ENCODE measurements at regions not wholly inside any gene's neighbourhood (a gene's known extent, or its start where the extent isn't known, plus 50 kb on each side); places are given as distances from the start of the nearest gene placed in this dataset.

DNA sequence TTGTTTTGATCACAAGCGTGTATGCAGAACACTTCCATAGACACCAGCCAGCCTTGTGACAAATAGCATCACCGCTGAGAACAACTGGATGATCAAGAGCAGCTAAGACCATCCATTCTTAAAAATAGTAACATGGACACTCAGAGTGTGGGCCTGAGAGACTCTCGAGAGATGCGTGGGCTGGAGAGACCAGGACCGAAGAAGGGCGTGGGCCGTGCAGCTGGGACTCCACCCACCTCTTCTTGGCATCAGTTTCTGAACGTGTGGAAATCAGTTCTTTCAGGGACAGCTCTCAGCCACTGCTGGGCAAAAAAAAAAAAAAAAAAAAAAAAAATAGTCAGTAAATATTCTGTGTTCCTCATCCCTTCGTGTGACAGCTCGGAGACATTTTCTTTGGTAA, 314.5 kb upstream of the CDH4 start:
- Mint-ChIP-seq H3K4me1 (no peaks in the 10 kb centered on the region), H3K27me3 (ENCODE audit: low read depth in 3 of 3) (no peaks in the 10 kb centered on the region), H3K36me3 (no peaks in the 10 kb centered on the region), H3K4me3 (no peak overlapping the region), H3K27ac (no peak overlapping the region), H3K9me3 (no peaks in the 10 kb centered on the region)
- DNase-seq = no peak

DNA sequence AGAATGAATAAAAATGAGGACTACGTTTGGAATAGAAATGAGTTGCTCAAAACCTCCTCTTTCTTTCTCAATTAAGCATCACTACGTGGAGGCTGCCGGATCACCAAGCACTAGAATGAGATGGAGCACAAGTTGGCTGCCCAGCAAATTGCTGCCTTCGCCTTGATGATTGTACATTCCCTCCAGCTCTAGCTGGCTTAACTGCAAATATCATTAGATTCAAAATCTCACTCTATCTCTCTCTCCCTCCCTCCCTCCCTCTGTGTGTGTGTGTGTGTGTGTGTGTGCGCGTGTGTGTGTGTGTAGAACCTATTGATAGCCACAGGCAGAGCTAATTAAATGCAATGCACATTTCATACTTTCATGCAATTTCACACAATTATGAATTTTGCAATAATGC, 310.7 kb upstream of the CDH4 start:
- H3K4me1 Mint-ChIP-seq = no peaks in the 10 kb centered on the region
- no peaks in the 10 kb centered on the region for H3K9me3 Mint-ChIP-seq
- H3K27ac Mint-ChIP-seq = no peak overlapping the region
- H3K27me3 Mint-ChIP-seq (ENCODE audit: low read depth in 3 of 3) = peaks cover 0 to 5% (median 3%) of the 10 kb centered on the region in 3 donors
- no peak for DNase-seq
- no peaks in the 10 kb centered on the region for H3K36me3 Mint-ChIP-seq
- no peak overlapping the region for H3K4me3 Mint-ChIP-seq

DNA sequence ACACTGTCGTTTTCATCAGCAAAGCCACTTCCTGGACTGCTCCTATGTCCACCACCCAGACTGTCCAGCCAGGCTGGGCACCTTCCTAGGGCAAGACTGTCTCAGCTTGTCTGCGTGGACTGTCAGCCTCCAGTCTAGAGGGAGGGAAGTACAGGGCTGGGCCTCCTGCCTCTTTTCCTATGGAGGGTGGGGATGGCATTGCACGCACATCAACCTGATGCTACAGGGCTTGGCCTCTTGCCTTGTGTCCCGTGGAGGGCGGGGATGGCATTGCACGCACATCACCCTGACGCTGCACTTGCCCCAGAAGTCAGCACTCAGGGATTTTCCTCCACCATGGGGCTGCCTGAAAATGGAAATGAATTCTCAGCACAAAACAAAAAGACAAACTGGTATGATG, 304.2 kb upstream of the CDH4 start:
- Mint-ChIP-seq H3K4me1 (no peaks in the 10 kb centered on the region), H3K27me3 (ENCODE audit: low read depth in 3 of 3) (peaks cover 0 to 5% (median 5%) of the 10 kb centered on the region in 3 donors), H3K36me3 (no peaks in the 10 kb centered on the region), H3K4me3 (no peak overlapping the region), H3K27ac (no peak overlapping the region), H3K9me3 (no peaks in the 10 kb centered on the region)
- DNase-seq = no peak

- no peak overlapping the region for H3K4me3 Mint-ChIP-seq
- no peaks in the 10 kb centered on the region for H3K9me3 Mint-ChIP-seq
- no peaks in the 10 kb centered on the region for H3K4me1 Mint-ChIP-seq
- H3K27me3 Mint-ChIP-seq (ENCODE audit: low read depth in 3 of 3) = peaks cover 0 to 5% (median 5%) of the 10 kb centered on the region in 3 donors
- no peak for DNase-seq
- no peaks in the 10 kb centered on the region for H3K36me3 Mint-ChIP-seq
- no peak overlapping the region for H3K27ac Mint-ChIP-seq
Observed at GRCh38 chr20:60948224-60948623, 303.8 kb upstream of the CDH4 start.

DNA sequence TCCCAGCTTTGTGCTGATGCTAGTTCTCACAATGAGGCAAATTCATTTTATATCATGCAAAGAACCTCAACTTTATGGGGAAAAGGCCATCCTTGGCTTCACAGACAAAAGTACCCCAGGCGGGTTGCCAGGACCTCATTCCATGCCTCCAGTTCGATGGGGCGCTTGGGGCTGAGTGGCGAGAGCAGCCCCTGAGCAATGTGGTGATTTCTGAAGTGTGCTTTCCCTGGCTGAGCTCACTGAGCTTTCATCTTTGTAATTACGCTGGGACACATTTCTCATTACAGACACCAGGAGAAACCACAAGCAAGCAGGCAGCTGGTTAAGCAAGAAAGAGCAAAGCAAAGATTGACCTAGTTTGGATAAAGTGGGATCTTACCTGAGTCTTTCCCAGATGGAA, 301.5 kb upstream of the CDH4 start:
- no peak for DNase-seq
- Mint-ChIP-seq H3K4me3 (no peak overlapping the region), H3K4me1 (no peaks in the 10 kb centered on the region)

DNA sequence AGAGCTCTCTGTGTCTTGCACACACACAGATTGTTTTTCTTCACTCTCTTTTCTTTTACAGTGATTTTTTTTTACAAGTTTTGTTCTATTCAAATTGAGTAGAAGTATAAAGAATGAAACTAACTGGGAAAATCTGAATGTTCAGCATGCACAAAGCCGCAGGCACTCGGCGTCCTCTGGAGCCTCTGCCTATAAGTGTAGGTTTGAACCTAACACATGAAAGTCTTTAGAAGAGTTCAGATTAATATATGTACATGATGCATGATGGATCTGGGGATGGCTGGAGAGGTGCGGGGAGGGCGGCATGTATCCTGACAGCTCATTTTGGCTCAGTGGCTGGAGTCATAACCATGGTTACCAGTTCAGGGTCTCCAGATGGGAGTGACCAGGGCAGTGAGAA, 301.1 kb upstream of the CDH4 start:
- no peaks in the 10 kb centered on the region for H3K4me1 Mint-ChIP-seq
- H3K4me3 Mint-ChIP-seq = no peak overlapping the region
- H3K9me3 Mint-ChIP-seq = no peaks in the 10 kb centered on the region
- no peak overlapping the region for H3K27ac Mint-ChIP-seq
- DNase-seq = no peak
- H3K27me3 Mint-ChIP-seq (ENCODE audit: low read depth in 3 of 3) = peaks cover 0 to 3% (median 1%) of the 10 kb centered on the region in 3 donors
- no peaks in the 10 kb centered on the region for H3K36me3 Mint-ChIP-seq

More for the DNA sequence above, 301.5 kb upstream of the CDH4 start:
- H3K27me3 Mint-ChIP-seq (ENCODE audit: low read depth in 3 of 3) = peaks cover 0 to 3% (median 1%) of the 10 kb centered on the region in 3 donors
- no peaks in the 10 kb centered on the region for H3K36me3 Mint-ChIP-seq
- H3K9me3 Mint-ChIP-seq = no peaks in the 10 kb centered on the region
- H3K27ac Mint-ChIP-seq = no peak overlapping the region

- Mint-ChIP-seq H3K27me3 (ENCODE audit: low read depth in 3 of 3) (peaks cover 0 to 1% (median 0%) of the 10 kb centered on the region in 3 donors), H3K9me3 (no peaks in the 10 kb centered on the region), H3K4me3 (no peak overlapping the region), H3K4me1 (no peaks in the 10 kb centered on the region), H3K27ac (no peak overlapping the region), H3K36me3 (no peaks in the 10 kb centered on the region)
- no peak for DNase-seq
Observed at GRCh38 chr20:60952861-60953260, 299.2 kb upstream of the CDH4 start.

DNA sequence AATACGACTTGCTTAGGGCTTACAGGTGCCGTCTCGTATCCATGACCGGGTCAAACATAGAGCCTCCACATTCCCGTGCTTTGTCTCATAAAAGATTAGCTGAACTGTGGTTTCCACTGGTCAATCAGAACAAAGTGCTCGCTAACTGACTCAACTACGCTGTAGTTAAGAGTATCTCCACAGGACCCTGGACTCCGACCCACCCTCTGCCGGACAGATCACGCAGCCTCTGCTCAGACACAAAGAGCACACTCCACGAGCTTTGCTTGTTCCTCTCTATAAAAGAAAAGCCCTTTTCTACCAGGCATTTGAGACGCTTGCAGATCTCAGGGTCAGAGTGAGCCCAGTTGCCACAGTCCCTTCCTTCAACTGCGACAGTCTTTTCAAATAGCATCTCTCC, 298.7 kb upstream of the CDH4 start:
- Mint-ChIP-seq H3K9me3 (no peaks in the 10 kb centered on the region), H3K4me3 (no peak overlapping the region), H3K4me1 (no peaks in the 10 kb centered on the region), H3K36me3 (no peaks in the 10 kb centered on the region), H3K27ac (no peak overlapping the region), H3K27me3 (ENCODE audit: low read depth in 3 of 3) (peaks cover 0 to 1% (median 0%) of the 10 kb centered on the region in 3 donors)
- DNase-seq = no peak

- no peaks in the 10 kb centered on the region for H3K36me3 Mint-ChIP-seq
- no peak for DNase-seq
- no peak overlapping the region for H3K4me3 Mint-ChIP-seq
- H3K9me3 Mint-ChIP-seq = no peaks in the 10 kb centered on the region
- peaks cover 0 to 3% (median 0%) of the 10 kb centered on the region in 3 donors for H3K27me3 Mint-ChIP-seq (ENCODE audit: low read depth in 3 of 3)
- H3K27ac Mint-ChIP-seq = no peak overlapping the region
- no peaks in the 10 kb centered on the region for H3K4me1 Mint-ChIP-seq
Observed at GRCh38 chr20:60955706-60956105, 296.4 kb upstream of the CDH4 start.

GRCh38 chr20:60956194-60956593, 295.9 kb upstream of the CDH4 start:
- Mint-ChIP-seq H3K27ac (no peak overlapping the region), H3K27me3 (ENCODE audit: low read depth in 3 of 3) (peaks cover 0 to 3% (median 0%) of the 10 kb centered on the region in 3 donors), H3K36me3 (no peaks in the 10 kb centered on the region), H3K4me1 (no peaks in the 10 kb centered on the region), H3K4me3 (no peak overlapping the region), H3K9me3 (no peaks in the 10 kb centered on the region)
- no peak for DNase-seq

DNA sequence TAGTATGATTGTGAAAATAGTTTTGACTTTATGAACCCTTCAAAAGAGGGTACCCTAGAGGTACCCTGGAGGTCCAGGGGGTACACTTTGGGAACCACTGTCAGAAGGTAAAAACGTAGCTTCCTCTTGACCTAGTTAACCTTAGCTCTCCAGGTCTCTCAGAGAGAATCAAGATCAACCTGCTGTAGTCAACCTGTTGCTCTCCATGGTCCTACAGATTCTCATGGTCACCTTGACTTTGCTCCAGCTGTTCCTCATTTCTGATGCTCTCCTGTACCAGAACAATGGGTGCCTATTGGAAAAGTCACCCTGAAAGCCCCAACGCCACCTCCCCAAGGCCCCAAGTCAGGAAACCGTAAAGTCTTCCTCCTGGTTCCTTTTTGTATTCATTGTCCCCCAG, 294.4 kb upstream of the CDH4 start:
- Mint-ChIP-seq H3K27ac (no peak overlapping the region), H3K27me3 (ENCODE audit: low read depth in 3 of 3) (peaks cover 0 to 3% (median 0%) of the 10 kb centered on the region in 3 donors), H3K4me1 (no peaks in the 10 kb centered on the region), H3K4me3 (no peak overlapping the region), H3K36me3 (no peaks in the 10 kb centered on the region), H3K9me3 (no peaks in the 10 kb centered on the region)
- DNase-seq = no peak

DNA sequence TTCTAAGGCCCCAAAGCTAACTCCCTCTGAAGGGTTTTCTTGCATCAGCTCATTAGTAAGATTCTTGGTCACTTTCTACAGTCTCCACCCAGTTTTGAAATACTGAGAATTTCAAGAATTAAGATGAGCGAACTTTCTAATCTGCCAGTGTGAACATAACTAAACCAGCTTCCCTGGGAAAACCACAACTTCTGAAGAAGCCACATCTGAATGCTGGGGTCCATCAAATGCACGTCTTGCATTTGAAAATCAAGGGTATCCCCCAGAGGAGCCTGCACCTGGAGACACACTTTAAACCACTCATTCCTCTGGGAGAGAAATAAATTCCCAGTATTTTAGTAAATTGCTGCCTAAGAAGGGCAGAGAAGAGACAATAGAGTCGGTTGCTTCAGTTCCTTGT, 292.1 kb upstream of the CDH4 start:
- no peak overlapping the region for H3K4me3 Mint-ChIP-seq
- DNase-seq = no peak
- no peaks in the 10 kb centered on the region for H3K9me3 Mint-ChIP-seq
- H3K36me3 Mint-ChIP-seq = no peaks in the 10 kb centered on the region
- H3K4me1 Mint-ChIP-seq = no peaks in the 10 kb centered on the region
- no peak overlapping the region for H3K27ac Mint-ChIP-seq
- H3K27me3 Mint-ChIP-seq (ENCODE audit: low read depth in 3 of 3) = peaks cover 2 to 6% (median 2%) of the 10 kb centered on the region in 3 donors

DNA sequence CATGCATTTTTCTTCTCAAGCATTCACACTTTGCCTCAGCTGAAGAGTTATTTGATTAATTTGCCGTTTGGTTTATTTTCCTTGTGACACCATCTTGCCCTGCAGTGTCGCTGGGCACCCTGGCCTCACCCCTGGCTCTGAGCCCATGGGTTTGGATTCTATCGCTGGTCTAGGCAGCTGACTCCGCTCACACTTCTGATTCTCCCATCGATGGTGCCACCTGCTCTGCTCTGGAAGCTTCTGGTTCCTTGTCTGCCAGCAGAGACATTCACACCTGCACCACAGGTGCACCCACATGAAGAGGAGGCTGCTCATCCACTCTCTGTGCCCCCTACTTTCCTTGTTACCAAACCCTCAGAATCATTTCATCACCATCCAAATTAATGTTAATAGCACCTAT, 291.6 kb upstream of the CDH4 start:
- no peak overlapping the region for H3K4me3 Mint-ChIP-seq
- no peak overlapping the region for H3K27ac Mint-ChIP-seq
- H3K9me3 Mint-ChIP-seq = no peaks in the 10 kb centered on the region
- no peaks in the 10 kb centered on the region for H3K36me3 Mint-ChIP-seq
- peaks cover 2 to 6% (median 2%) of the 10 kb centered on the region in 3 donors for H3K27me3 Mint-ChIP-seq (ENCODE audit: low read depth in 3 of 3)
- DNase-seq = no peak
- no peaks in the 10 kb centered on the region for H3K4me1 Mint-ChIP-seq

DNA sequence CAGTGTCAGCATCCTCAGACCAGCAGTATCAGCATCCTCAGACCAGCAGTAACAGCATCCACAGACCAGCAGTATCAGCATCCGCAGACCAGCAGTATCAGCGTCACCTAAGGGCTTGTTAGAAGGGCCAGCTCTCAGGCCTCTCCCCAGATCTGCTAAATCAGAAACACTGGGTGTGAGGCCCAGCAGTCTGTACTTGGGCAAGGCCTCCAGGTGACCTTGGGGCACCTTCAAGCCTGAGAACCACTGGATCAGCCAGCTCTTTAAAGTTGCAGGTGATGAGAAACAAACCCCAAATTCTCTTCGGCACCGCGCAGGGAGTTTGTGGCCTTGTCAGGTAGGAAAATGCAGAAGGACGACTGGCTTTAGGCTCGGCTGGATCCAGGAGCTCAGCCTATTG, 290.5 kb upstream of the CDH4 start:
- Mint-ChIP-seq H3K4me1 (no peaks in the 10 kb centered on the region), H3K9me3 (peaks cover 0 to 2% (median 0%) of the 10 kb centered on the region in 6 donors), H3K27me3 (ENCODE audit: low read depth in 3 of 3) (peaks cover 2 to 6% (median 2%) of the 10 kb centered on the region in 3 donors), H3K4me3 (no peak overlapping the region), H3K36me3 (no peaks in the 10 kb centered on the region), H3K27ac (no peak overlapping the region)
- no peak for DNase-seq

DNA sequence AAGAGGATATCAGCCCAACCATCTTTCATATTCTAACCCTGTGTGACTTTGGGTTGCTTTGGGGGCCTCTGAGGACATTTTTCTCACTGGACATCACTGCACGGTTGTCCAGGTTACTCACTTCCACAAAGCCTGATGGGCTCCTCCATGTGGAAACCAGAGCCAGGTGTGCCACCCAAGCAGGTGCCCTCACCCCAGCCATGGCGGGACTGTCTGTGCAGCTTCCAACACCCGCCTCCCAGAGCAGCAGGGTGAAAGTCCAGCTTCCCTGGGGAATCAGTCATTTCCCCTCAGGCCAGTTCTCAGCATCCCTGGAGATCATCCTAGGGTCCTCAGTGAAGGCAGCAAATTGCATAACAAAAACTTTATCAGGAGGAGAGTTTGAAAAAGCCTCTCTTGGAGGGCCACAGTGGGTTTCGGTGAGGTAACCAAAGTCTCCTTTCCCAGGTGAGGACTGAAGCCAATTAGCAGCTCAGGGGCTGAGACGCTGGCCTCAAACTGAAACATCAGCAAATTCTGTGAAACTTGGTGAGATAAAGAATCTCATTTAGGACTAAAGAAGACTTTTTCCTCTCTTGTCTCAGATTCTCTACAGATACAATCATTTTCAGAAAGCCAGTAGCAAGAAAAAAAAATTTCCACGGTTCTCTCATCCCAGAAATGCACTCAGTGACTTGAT, 289.6 kb upstream of the CDH4 start:
- Mint-ChIP-seq H3K4me3 (no peak overlapping the region), H3K9me3 (peaks cover 0 to 2% (median 0%) of the 10 kb centered on the region in 6 donors), H3K27me3 (ENCODE audit: low read depth in 3 of 3) (peaks cover 2 to 10% (median 2%) of the 10 kb centered on the region in 3 donors), H3K36me3 (no peaks in the 10 kb centered on the region), H3K4me1 (no peaks in the 10 kb centered on the region), H3K27ac (no peak overlapping the region)
- DNase-seq = no peak

All from immature natural killer cell (primary cell).